Nephron progenitor cell (in vitro differentiated cells): ENCODE measurements at regions not wholly inside any gene's neighbourhood (a gene's known extent, or its start where the extent isn't known, plus 50 kb on each side); places are given as distances from the start of the nearest gene placed in this dataset.

ENCODE experiments used
- DNase-seq: peaks from one replicate; pipeline ENCODE4 v3.0.0; 2021
- H3K27ac Mint-ChIP-seq: 2 replicates; pipeline ENCODE4 v1.8.0; 2021; ENCODE audit warnings: mild to moderate bottlenecking, moderate library complexity, mixed read lengths
- H3K27me3 Mint-ChIP-seq: 2 replicates; pipeline ENCODE4 v1.8.0; 2021; ENCODE audit warnings: mild to moderate bottlenecking, low read depth, mixed read lengths; ENCODE audit not compliant: poor library complexity
- H3K36me3 Mint-ChIP-seq: 2 replicates; pipeline ENCODE4 v1.8.0; 2021; ENCODE audit warnings: low read depth, mixed read lengths
- H3K4me1 Mint-ChIP-seq: 2 replicates; pipeline ENCODE4 v1.8.0; 2021; ENCODE audit warnings: mixed read lengths
- H3K4me3 Mint-ChIP-seq: 2 replicates; pipeline ENCODE4 v1.8.0; 2021; ENCODE audit warnings: mild to moderate bottlenecking, moderate library complexity, mixed read lengths
- H3K9me3 Mint-ChIP-seq: 2 replicates; pipeline ENCODE4 v1.8.0; 2021; ENCODE audit warnings: mild to moderate bottlenecking, moderate library complexity, mixed read lengths
- TF ChIP-seq, protein P1 (sequence below): fragments of 200-600 bp; sonication (generic); IDR thresholded peaks from 2 replicates; pipeline ENCODE4 v1.5.0; 2021; ENCODE audit warnings: antibody characterized with exemption

- TF ChIP-seq, protein P1, sequence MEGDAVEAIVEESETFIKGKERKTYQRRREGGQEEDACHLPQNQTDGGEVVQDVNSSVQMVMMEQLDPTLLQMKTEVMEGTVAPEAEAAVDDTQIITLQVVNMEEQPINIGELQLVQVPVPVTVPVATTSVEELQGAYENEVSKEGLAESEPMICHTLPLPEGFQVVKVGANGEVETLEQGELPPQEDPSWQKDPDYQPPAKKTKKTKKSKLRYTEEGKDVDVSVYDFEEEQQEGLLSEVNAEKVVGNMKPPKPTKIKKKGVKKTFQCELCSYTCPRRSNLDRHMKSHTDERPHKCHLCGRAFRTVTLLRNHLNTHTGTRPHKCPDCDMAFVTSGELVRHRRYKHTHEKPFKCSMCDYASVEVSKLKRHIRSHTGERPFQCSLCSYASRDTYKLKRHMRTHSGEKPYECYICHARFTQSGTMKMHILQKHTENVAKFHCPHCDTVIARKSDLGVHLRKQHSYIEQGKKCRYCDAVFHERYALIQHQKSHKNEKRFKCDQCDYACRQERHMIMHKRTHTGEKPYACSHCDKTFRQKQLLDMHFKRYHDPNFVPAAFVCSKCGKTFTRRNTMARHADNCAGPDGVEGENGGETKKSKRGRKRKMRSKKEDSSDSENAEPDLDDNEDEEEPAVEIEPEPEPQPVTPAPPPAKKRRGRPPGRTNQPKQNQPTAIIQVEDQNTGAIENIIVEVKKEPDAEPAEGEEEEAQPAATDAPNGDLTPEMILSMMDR, result no peak
- Mint-ChIP-seq H3K9me3 (peaks cover 25% of the 10 kb centered on the region), H3K36me3 (peaks cover 6% of the 10 kb centered on the region), H3K4me1 (no peaks in the 10 kb centered on the region), H3K27ac (no peak overlapping the region), H3K27me3 (no peaks in the 10 kb centered on the region), H3K4me3 (no peak overlapping the region)
- no peak for DNase-seq
These were observed 770.3 kb downstream of the PDCD6IP start for GRCh38 chr3:34568766-34569165.

- Mint-ChIP-seq H3K27ac (no peak overlapping the region), H3K27me3 (no peaks in the 10 kb centered on the region), H3K36me3 (peaks cover 4% of the 10 kb centered on the region), H3K9me3 (peaks cover 22% of the 10 kb centered on the region), H3K4me3 (no peak overlapping the region), H3K4me1 (no peaks in the 10 kb centered on the region)
- DNase-seq, result no peak
- TF ChIP-seq, protein P1, result no peak
These were observed 771.0 kb downstream of the PDCD6IP start for GRCh38 chr3:34569437-34569836.

- Mint-ChIP-seq H3K4me3 (no peak overlapping the region), H3K27ac (no peak overlapping the region), H3K27me3 (no peaks in the 10 kb centered on the region), H3K36me3 (no peaks in the 10 kb centered on the region), H3K4me1 (no peaks in the 10 kb centered on the region), H3K9me3 (peaks cover 6% of the 10 kb centered on the region)
- TF ChIP-seq, protein P1, result no peak
- no peak for DNase-seq
These were observed 772.7 kb downstream of the PDCD6IP start for GRCh38 chr3:34570916-34571705.

- H3K4me3 Mint-ChIP-seq, result no peak overlapping the region
- TF ChIP-seq, protein P1, result no peak
- no peaks in the 10 kb centered on the region for H3K36me3 Mint-ChIP-seq
- DNase-seq, result no peak
- no peaks in the 10 kb centered on the region for H3K27me3 Mint-ChIP-seq
- H3K4me1 Mint-ChIP-seq, result no peaks in the 10 kb centered on the region
- peaks cover under 1% of the 10 kb centered on the region for H3K9me3 Mint-ChIP-seq
- H3K27ac Mint-ChIP-seq, result no peak overlapping the region
These were observed 773.3 kb downstream of the PDCD6IP start for GRCh38 chr3:34571714-34572113.

- TF ChIP-seq, protein P1, result no peak
- Mint-ChIP-seq H3K4me1 (no peaks in the 10 kb centered on the region), H3K36me3 (no peaks in the 10 kb centered on the region), H3K4me3 (no peak overlapping the region), H3K9me3 (no peaks in the 10 kb centered on the region), H3K27me3 (no peaks in the 10 kb centered on the region), H3K27ac (no peak overlapping the region)
- DNase-seq, result no peak
These were observed 777.3 kb downstream of the PDCD6IP start for GRCh38 chr3:34575776-34576175.

DNA sequence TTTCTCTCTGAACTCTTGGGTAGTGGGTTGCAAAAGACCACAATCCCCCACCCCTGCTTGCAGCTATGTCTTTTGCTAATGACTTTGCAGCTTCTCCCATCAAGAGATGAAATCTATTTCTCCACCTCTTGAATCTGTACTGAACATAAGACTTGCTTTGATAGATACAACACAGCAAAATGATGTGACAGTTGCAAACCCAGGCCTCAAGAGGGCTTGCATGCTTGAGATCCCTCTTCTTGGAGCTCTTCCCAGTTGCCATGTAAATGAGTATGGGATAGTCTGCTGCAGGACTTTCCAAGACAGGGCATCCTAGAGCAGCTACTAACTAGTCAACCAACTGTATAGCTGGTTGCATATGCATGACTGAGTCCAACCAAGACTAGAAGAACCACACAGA lies 783.6 kb downstream of the PDCD6IP start:
- Mint-ChIP-seq H3K27me3 (no peaks in the 10 kb centered on the region), H3K36me3 (no peaks in the 10 kb centered on the region), H3K9me3 (peaks cover 11% of the 10 kb centered on the region), H3K4me1 (no peaks in the 10 kb centered on the region), H3K4me3 (no peak overlapping the region), H3K27ac (no peak overlapping the region)
- no peak for DNase-seq
- TF ChIP-seq, protein P1, result no peak
